HUES64 (cell line): ENCODE measurements at regions not wholly inside any gene's neighbourhood (a gene's known extent, or its start where the extent isn't known, plus 50 kb on each side); places are given as distances from the start of the nearest gene placed in this dataset.
"Not testable (repeated sequence)": the region's sequence is repeated elsewhere in the genome, so short reads cannot be mapped to it uniquely, and the experiment has no call there.

Experiments used
- H3K27ac ChIP-seq: 2 replicates; pipeline ENCODE4 v1.7.0; 2013; ENCODE audit warnings: low read depth, low read length, inconsistent platforms
- H3K27me3 ChIP-seq: 2 replicates; pipeline ENCODE4 v1.6.1; 2013; ENCODE audit warnings: mild to moderate bottlenecking, low read length; ENCODE audit not compliant: insufficient read depth
- H3K36me3 ChIP-seq: 2 replicates; pipeline ENCODE4 v1.6.1; 2013; ENCODE audit warnings: mild to moderate bottlenecking, low read length; ENCODE audit not compliant: insufficient read depth
- H3K4me1 ChIP-seq: 2 replicates; pipeline ENCODE4 v1.6.1; 2013; ENCODE audit warnings: mild to moderate bottlenecking, low read length, moderate library complexity; ENCODE audit not compliant: insufficient read depth
- H3K4me3 ChIP-seq: 2 replicates; pipeline ENCODE4 v1.5.1; 2013; ENCODE audit warnings: mild to moderate bottlenecking, low read length, moderate library complexity
- H3K9ac ChIP-seq: 2 replicates; pipeline ENCODE4 v1.6.1; 2013; ENCODE audit warnings: mild to moderate bottlenecking, low read depth, low read length
- H3K9me3 ChIP-seq: 2 replicates; pipeline ENCODE4 v1.6.1; 2013; ENCODE audit warnings: low read depth, low read length; ENCODE audit not compliant: insufficient read depth
- WGBS: fragments of 150-250, 120-280 bp; methylation state at CpG from one replicate; pipeline ENCODE4 v1.1.7; 2013; ENCODE audit warnings: missing lambda C conversion rate; 5-methylcytosine and 5-hydroxymethylcytosine counted together

DNA sequence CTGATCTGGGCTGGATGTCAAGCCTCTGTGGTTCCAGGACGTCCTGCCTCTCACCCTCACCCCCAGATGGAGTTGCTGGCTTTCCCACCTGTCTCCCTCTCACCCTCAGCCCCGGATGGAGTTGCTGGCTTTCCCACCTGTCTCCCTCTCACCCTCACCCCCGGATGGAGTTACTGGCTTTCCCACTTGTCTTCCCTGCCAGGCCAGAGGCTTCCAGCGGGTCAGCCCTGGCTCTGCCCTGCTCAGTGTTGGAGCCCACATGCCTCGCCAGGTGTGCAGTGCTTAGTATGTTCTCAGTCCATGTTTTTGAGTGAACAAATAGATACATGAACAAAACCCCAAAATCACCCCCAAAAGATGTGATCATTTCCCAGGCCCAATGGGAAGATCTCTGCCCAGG, 127.6 kb downstream of the LRRC37A3 start:
- not testable (repeated sequence) for H3K27ac ChIP-seq

DNA sequence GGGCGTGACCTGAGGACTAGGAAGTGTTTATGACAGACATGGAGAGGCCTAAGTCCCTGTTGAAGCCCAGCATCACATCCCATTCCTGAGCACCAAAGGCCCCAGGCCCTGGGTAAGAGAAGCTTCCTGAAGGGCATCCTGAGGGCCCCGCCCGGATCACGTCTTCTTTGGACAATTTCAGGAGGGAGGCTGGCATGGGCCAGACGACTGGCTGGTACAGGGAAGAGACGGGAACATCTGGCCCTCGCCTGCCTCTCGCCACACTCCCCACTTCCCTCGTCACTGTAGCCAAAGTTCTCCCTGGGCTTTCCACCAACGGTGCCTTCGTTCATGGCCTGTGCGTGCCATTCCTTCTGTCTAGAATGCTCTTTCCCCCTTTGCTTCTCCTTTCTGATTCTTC, 128.1 kb downstream of the LRRC37A3 start:
- not testable (repeated sequence) for H3K36me3 ChIP-seq, H3K9ac ChIP-seq, H3K4me3 ChIP-seq, H3K9me3 ChIP-seq, H3K4me1 ChIP-seq, H3K27me3 ChIP-seq, H3K27ac ChIP-seq
- 89% methylated on average over 8 of the region's 12 CpGs for WGBS

More for the DNA sequence above, 127.6 kb downstream of the LRRC37A3 start:
- H3K4me1 ChIP-seq, H3K4me3 ChIP-seq, H3K36me3 ChIP-seq, H3K9me3 ChIP-seq, H3K27me3 ChIP-seq, H3K9ac ChIP-seq: not testable (repeated sequence)
- WGBS: 93% methylated on average over 5 of the region's 5 CpGs

DNA sequence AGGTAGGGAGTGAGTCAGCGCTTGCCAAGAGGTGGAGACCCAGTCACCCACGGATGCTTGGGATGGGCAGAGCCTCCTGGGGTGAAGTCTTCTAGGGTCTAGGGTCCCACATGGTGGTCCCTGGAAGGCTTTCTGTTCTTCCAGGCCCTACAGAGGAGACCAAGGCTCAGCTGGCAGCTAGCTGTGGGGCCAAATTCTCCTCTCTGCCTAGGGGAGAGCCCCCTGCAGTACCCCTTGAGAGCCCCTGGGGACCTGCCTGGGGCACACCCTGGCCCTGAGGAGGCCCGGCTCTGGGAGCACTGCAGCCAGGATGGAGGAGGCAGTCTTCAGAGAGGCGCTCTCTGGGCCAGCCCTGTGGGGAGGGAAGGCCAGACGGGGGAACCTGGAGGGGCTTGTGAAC, 128.6 kb upstream of the SMURF2 start:
- WGBS: 90% methylated on average over 4 of the region's 5 CpGs
- not testable (repeated sequence) for H3K27ac ChIP-seq, H3K4me3 ChIP-seq, H3K36me3 ChIP-seq, H3K4me1 ChIP-seq, H3K9ac ChIP-seq, H3K27me3 ChIP-seq, H3K9me3 ChIP-seq

DNA sequence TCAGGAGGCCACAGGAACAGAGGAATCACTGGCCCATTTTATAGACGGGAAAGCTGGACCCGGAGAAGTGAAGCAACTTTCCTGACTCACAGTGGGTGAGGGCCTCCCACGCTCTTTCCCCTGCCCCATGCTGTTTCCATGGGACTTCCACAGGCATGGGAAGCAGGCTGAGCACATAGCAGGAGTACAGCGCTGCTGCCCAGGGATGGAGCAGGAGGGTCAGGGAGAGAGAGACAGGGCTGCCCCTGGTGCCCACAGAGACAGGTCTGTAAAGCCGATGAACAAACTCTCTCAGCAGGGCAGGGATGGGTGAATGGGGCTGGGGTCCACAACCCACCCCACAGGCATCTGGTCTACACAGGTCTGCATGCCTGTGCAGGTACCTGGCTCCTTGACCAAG, 128.1 kb upstream of the SMURF2 start:
- H3K27me3 ChIP-seq, H3K4me3 ChIP-seq, H3K27ac ChIP-seq, H3K4me1 ChIP-seq, H3K36me3 ChIP-seq, H3K9ac ChIP-seq, H3K9me3 ChIP-seq: not testable (repeated sequence)
- 82% methylated on average over 5 of the region's 5 CpGs for WGBS

DNA sequence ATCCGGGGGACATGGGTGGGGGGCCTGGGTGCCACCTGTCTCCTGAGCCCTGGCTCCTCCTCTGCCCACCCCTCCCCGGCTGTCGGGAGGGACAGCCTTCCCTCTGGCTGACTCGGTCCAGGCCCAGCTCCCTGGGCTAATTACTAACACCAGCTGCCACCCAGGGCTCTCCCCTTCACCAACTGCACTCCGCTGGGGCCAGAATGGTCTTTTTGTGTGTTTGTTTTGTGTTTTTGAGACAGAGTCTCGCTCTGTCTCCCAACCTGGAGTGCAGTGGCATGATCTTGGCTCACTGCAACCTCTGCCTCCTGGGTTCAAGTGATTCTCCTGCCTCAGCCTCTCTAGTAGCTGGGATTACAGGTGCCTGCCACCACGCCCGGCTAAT, 126.9 kb upstream of the SMURF2 start:
- not testable (repeated sequence) for H3K36me3 ChIP-seq, H3K4me1 ChIP-seq, H3K9ac ChIP-seq, H3K9me3 ChIP-seq, H3K27me3 ChIP-seq, H3K27ac ChIP-seq, H3K4me3 ChIP-seq
- WGBS: 97% methylated on average over 3 of the region's 8 CpGs

DNA sequence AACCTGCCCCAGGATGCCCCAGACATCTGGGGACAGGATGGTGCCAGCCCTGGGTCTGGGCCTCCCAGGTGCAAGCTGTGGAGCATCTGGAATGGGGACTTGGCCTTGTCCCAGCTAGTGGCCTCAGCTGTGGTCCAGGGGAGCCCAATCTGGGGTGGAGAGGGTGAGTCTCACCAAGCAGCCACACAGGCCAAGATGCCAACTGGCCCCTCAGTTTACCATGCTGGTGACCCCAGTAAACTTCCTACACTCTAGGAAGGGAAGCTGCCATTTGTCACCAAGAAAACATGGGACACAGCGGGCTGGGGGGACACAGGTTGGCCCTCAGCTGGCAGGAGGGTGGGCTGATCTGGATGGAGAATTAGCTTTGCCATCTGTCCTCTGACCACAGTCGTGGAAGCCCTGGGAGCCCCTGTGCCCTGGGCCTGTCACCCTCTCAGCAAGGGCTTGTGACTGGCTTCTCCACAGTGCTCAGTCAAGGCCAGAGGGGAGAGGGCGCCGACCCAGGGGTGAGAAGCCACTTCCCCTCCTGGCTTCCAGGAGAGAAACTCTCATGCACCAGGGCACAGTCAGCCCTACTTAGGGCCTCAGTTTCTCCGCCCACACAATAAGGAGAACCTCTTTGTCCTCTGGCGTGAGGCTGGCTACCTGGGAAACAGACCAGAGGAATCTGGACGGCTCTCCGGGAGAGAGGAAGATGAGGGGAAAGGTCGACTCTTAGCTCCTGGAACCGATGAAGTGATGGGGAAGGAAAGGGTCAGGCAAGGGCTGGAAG, 126.4 kb upstream of the SMURF2 start:
- Histone ChIP-seq H3K9me3 (no peaks in the 10 kb centered on the region), H3K4me1 (no peaks in the 10 kb centered on the region; the same call in 1 of the 2 replicates), H3K36me3 (no peaks in the 10 kb centered on the region), H3K9ac (no peak overlapping the region), H3K27ac (no peak overlapping the region), H3K4me3 (no peak overlapping the region), H3K27me3 (peaks cover under 1% of the 10 kb centered on the region; the same call in 1 of the 2 replicates)
- 88% methylated on average over 10 of the region's 10 CpGs for WGBS

DNA sequence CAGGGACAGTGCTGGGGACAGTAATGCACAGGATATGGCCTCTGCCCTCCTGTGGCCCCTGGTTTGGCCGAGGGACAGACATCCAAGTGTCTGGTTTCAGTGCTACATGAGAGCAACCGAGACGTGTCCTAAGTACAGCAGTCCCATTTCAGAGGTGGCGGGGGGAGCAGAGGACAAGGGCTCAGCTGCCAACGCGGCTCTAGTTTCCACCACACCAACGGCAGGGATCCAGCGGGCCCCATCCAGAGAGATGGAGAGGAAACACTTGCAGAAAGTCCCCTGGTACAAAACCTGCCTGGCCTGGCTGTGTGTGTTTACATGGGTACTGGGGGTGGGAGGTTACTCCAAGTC, 125.8 kb upstream of the SMURF2 start:
- no peaks in the 10 kb centered on the region for H3K36me3 ChIP-seq
- WGBS: 93% methylated on average over 8 of the region's 8 CpGs
- H3K9me3 ChIP-seq: no peaks in the 10 kb centered on the region

DNA sequence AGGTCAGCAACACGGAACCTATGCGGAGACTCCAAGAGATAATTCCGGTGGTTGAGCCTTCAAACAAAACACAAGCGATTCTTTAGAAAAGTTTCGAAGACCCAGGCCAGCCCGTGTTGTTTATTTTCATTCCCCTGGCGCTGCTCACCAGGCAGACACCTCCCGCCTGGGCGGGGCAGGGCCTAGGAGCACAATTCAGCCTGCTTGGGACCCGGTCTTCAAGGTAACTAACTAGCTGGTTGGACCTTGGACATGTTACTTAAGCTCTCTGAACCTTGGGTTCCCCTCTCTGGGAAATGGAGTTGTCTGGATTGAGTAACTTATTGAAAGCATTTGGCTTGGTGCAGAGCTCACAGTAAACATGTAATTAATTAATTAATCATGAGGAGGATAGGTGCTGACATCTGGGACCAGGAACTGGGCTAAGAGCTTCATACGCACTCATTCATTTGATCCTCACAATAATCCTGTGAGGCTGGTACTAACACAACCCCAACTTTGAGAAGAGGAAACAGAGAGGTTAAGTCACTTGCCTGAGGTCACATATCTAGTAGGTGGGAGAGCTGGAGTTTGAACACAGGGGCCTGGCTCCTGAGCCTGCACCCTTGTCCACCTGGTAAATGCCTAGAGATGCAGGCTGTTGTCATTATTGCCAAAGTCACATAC, 125.3 kb upstream of the SMURF2 start:
- H3K27me3 ChIP-seq: peaks cover 9% of the 10 kb centered on the region
- H3K36me3 ChIP-seq: no peaks in the 10 kb centered on the region
- no peaks in the 10 kb centered on the region; the same call in 1 of the 2 replicates for H3K4me1 ChIP-seq
- no peaks in the 10 kb centered on the region for H3K9me3 ChIP-seq
- no peak overlapping the region for H3K4me3 ChIP-seq
- 86% methylated on average over 10 of the region's 11 CpGs for WGBS
- no peak overlapping the region for H3K27ac ChIP-seq
- no peak overlapping the region for H3K9ac ChIP-seq

More for the DNA sequence above, 125.8 kb upstream of the SMURF2 start:
- Histone ChIP-seq H3K27ac (no peak overlapping the region), H3K27me3 (peaks cover 4% of the 10 kb centered on the region; the same call in 1 of the 2 replicates), H3K4me1 (no peaks in the 10 kb centered on the region; the same call in 1 of the 2 replicates), H3K9ac (no peak overlapping the region), H3K4me3 (no peak overlapping the region)

DNA sequence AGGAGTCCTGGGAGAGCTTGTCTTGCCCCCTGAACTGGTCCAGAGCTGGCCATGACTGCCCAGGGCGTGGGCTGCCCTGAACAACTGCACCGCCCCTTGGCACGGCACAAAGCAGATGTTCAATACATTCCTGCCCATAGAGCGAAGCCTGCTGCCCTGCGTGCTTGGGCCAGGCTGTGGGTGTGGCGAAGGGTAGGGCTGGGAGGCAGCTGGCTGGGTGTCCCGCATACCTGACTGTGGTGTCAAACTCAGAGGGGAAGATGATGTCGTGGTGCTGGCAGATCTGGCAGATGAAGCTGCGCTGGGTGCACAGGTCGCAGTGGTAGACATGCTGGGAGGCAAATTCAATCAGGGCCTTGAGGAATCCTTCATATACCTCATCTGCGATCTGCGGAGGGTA, 124.2 kb upstream of the SMURF2 start:
- 94% methylated on average over 12 of the region's 12 CpGs for WGBS
- no peaks in the 10 kb centered on the region for H3K9me3 ChIP-seq
- no peak overlapping the region for H3K9ac ChIP-seq
- peaks cover 19% of the 10 kb centered on the region for H3K27me3 ChIP-seq
- no peak overlapping the region for H3K4me3 ChIP-seq
- H3K36me3 ChIP-seq: no peaks in the 10 kb centered on the region
- peaks cover 6% of the 10 kb centered on the region; the same call in 1 of the 2 replicates for H3K4me1 ChIP-seq
- H3K27ac ChIP-seq: no peak overlapping the region

DNA sequence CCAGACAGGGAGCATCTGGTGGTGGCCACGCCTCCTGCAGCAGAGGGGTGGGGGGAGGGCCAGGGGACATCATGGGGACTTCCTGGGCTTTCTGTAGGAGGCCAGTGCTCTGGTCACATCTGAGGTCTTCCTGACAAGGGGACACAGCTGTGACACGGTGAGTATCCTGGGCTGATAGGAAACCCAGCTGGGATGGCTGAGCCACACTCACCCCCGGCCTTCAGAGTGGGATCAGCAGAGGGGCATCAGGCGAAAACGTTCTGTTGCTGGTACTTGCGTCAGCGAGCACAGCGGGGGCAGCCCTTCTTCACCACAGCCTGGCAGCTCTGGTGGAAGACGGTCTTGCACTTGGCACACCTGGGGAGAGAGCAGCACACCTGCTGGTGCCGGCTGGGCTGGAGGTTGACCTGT, 122.9 kb upstream of the SMURF2 start:
- Histone ChIP-seq H3K4me3 (no peak overlapping the region), H3K36me3 (no peaks in the 10 kb centered on the region), H3K4me1 (peaks cover 6% of the 10 kb centered on the region; the same call in 1 of the 2 replicates), H3K9ac (no peak overlapping the region), H3K27ac (no peak overlapping the region), H3K27me3 (peaks cover 32% of the 10 kb centered on the region), H3K9me3 (no peaks in the 10 kb centered on the region)
- WGBS: 73% methylated on average over 10 of the region's 10 CpGs

DNA sequence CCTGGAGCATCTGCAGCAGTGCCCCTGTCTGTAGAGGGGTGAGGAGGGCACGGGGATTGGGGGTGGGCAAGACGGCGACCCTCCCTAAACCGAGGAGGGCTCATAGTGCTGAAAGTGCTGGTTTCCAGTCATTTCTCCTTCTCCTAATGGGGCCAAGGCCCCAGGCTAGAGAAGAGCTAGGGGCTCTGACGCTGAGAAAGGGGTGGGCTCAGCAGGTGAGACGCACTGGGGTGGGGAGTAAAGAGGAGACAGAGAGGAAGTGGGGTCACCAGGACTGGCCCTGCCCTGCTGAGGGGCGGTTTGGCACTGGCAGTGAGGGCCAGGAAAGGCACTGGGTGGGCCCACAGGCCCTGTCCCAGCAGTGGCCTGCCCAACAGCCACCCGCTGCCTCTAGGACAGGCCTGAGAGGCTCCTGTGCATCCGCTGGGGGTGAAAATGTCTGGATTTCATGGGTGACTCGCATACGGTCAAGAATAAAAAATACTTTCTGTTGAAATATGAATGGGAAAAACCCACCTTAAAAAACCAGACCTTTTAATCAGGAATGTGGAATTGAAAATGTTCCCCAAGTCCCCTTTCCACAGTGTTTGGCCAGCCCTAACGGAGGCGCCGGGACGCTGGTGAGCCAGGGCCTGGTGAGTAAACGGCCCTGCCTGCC, 122.4 kb upstream of the SMURF2 start:
- Histone ChIP-seq H3K27ac (no peak overlapping the region), H3K36me3 (no peaks in the 10 kb centered on the region), H3K4me3 (no peak overlapping the region), H3K4me1 (peaks cover 6% of the 10 kb centered on the region; the same call in 1 of the 2 replicates), H3K9me3 (no peaks in the 10 kb centered on the region), H3K27me3 (peaks cover 38% of the 10 kb centered on the region), H3K9ac (no peak overlapping the region)
- WGBS: 73% methylated on average over 16 of the region's 16 CpGs
